ENCODE measurements at regions not wholly inside any gene's neighbourhood (a gene's known extent, or its start where the extent isn't known, plus 50 kb on each side); places are given as distances from the start of the nearest gene placed in this dataset.

- no peak for TF ChIP-seq CTCF (conservative IDR thresholded peaks at IDR 0.05; ENCODE audit: low read depth, low read length)
- TF ChIP-seq EZH2 (IDR thresholded peaks at IDR 0.05; ENCODE audit: borderline replicate concordance, low read depth, low read length, poor library complexity, severe bottlenecking), result no peak
Measured at GRCh38 chr5:135238622-135239452, 160.2 kb downstream of the MACROH2A1 start.
